Ovary (tissue), 3 donors: ENCODE measurements at regions not wholly inside any gene's neighbourhood (a gene's known extent, or its start where the extent isn't known, plus 50 kb on each side); places are given as distances from the start of the nearest gene placed in this dataset.

ENCODE experiments used
- EP300 ChIP-seq: sonication (generic); formaldehyde crosslinking; IDR thresholded peaks from one replicate; pipeline ENCODE4 v1.6.1; 2017; ENCODE audit warnings: antibody characterized with exemption
- POLR2A ChIP-seq: fragments of 450-650 bp; IDR thresholded peaks from one replicate; pipeline ENCODE4 v1.6.1; 2017; ENCODE audit warnings: antibody characterized with exemption, mild to moderate bottlenecking, moderate library complexity
- TF ChIP-seq, protein P1 (sequence below), 3 donors: fragments of 450-650 bp in 2 of 3; fragments of 200-600 bp in 1 of 3; IDR thresholded peaks; one replicate each; pipeline versions ENCODE4 v1.5.1 to v1.8.0; 2016 to 2022; ENCODE audit warnings: antibody characterized with exemption in 3 of 3, mild to moderate bottlenecking in 1 of 3
- donor health status: DM: no; HTN: no; CAD: no.

DNA sequence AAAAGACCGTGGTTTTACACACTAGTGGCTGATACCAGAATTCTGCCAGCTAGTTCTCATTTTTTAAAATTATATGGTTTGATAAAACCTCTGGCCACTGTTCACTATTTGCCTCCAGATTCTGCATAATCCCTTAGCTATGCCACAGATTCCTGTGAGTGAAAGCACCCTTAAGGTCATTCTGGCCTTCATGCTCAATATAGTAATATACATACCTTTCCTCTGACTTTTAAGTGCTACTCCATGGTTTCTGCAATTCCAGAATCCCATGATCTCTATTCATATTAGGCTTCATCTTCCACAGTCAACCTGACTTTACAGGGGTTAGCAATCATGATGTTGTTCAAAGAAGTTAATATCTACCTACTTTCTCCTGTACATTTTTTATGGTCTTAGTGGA lies 274.1 kb upstream of the EDNRB start:
- TF ChIP-seq, protein P1, sequence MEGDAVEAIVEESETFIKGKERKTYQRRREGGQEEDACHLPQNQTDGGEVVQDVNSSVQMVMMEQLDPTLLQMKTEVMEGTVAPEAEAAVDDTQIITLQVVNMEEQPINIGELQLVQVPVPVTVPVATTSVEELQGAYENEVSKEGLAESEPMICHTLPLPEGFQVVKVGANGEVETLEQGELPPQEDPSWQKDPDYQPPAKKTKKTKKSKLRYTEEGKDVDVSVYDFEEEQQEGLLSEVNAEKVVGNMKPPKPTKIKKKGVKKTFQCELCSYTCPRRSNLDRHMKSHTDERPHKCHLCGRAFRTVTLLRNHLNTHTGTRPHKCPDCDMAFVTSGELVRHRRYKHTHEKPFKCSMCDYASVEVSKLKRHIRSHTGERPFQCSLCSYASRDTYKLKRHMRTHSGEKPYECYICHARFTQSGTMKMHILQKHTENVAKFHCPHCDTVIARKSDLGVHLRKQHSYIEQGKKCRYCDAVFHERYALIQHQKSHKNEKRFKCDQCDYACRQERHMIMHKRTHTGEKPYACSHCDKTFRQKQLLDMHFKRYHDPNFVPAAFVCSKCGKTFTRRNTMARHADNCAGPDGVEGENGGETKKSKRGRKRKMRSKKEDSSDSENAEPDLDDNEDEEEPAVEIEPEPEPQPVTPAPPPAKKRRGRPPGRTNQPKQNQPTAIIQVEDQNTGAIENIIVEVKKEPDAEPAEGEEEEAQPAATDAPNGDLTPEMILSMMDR (IDR thresholded peaks at IDR 0.05) = no peak
- TF ChIP-seq POLR2A = no peak
- no peak for TF ChIP-seq EP300
